MM.1S (cell line): ENCODE measurements at regions not wholly inside any gene's neighbourhood (a gene's known extent, or its start where the extent isn't known, plus 50 kb on each side); places are given as distances from the start of the nearest gene placed in this dataset.

Source experiments
- CTCF ChIP-seq: fragments of 300-600 bp; sonication (generic); IDR thresholded peaks from 2 replicates; pipeline ENCODE4 v1.5.1; 2016; ENCODE audit warnings: antibody characterized with exemption, low read length, mixed read lengths
- EZH2 ChIP-seq: fragments of 300-600 bp; sonication (generic); optimal IDR thresholded peaks from 2 replicates; pipeline ENCODE3; 2017; ENCODE audit warnings: low read depth, mild to moderate bottlenecking, antibody characterized with exemption, low read length, mixed read lengths
- EZH2phosphoT487 ChIP-seq: fragments of 300-600 bp; sonication (generic); IDR thresholded peaks from 2 replicates; pipeline ENCODE4 v1.6.1; 2018; ENCODE audit warnings: antibody characterized with exemption, low read length

- TF ChIP-seq CTCF (no peak), EZH2 (no peak), EZH2phosphoT487 (no peak)
Observed at GRCh38 chr3:197376020-197376419, 77.6 kb upstream of the DLG1 start.
